MM.1S (cell line): ENCODE measurements at regions not wholly inside any gene's neighbourhood (a gene's known extent, or its start where the extent isn't known, plus 50 kb on each side); places are given as distances from the start of the nearest gene placed in this dataset.

Experiments
- DNase-seq: peaks from one replicate; pipeline ENCODE4 v3.0.0-alpha.2; 2015
- H2AFZ ChIP-seq: fragments of 300-600 bp; sonication (generic); 2 replicates; pipeline ENCODE4 v1.6.0; 2016; ENCODE audit warnings: antibody characterized with exemption, low read length
- H3F3A ChIP-seq: fragments of 300-600 bp; sonication (generic); 2 replicates; pipeline ENCODE4 v1.6.1; 2016; ENCODE audit warnings: mild to moderate bottlenecking, antibody characterized with exemption, low read length, moderate library complexity, mixed read lengths; ENCODE audit not compliant: insufficient read depth
- H3K27ac ChIP-seq: fragments of 300-600 bp; sonication (generic); 2 replicates; pipeline ENCODE4 v1.5.1; 2016; ENCODE audit warnings: mild to moderate bottlenecking, low read length
- H3K27me3 ChIP-seq: fragments of 300-600 bp; sonication (generic); replicated peaks from 2 replicates; pipeline ENCODE4 v1.6.0; 2016; ENCODE audit warnings: low read length; ENCODE audit not compliant: insufficient read depth
- H3K36me3 ChIP-seq: fragments of 300-600 bp; sonication (generic); replicated peaks from 2 replicates; pipeline ENCODE4 v1.6.1; 2016; ENCODE audit warnings: mild to moderate bottlenecking, low read length, mixed read lengths; ENCODE audit not compliant: insufficient read depth
- H3K4me1 ChIP-seq: fragments of 300-600 bp; sonication (generic); 2 replicates; pipeline ENCODE4 v1.6.1; 2016; ENCODE audit warnings: low read length, mixed read lengths
- H3K4me2 ChIP-seq: fragments of 300-600 bp; sonication (generic); 2 replicates; pipeline ENCODE4 v1.6.0; 2016; ENCODE audit warnings: low read depth, low read length
- H3K4me3 ChIP-seq: fragments of 300-600 bp; sonication (generic); 2 replicates; pipeline ENCODE4 v1.5.1; 2016; ENCODE audit warnings: low read length, mixed read lengths
- H3K79me2 ChIP-seq: fragments of 300-600 bp; sonication (generic); 2 replicates; pipeline ENCODE4 v1.6.1; 2016; ENCODE audit warnings: mixed run types, low read length, mixed read lengths
- H3K9ac ChIP-seq: fragments of 300-600 bp; sonication (generic); 2 replicates; pipeline ENCODE4 v1.6.1; 2016; ENCODE audit warnings: low read length, mixed read lengths
- H3K9me2 ChIP-seq: fragments of 300-600 bp; sonication (generic); replicated peaks from 2 replicates; pipeline ENCODE4 v1.6.1; 2016; ENCODE audit warnings: mild to moderate bottlenecking, low read length, mixed read lengths; ENCODE audit not compliant: insufficient read depth
- H3K9me3 ChIP-seq: fragments of 300-600 bp; sonication (generic); replicated peaks from 2 replicates; pipeline ENCODE4 v1.6.1; 2016; ENCODE audit warnings: mild to moderate bottlenecking, low read length, mixed read lengths; ENCODE audit not compliant: insufficient read depth
- H4K20me1 ChIP-seq: fragments of 300-600 bp; sonication (generic); 2 replicates; pipeline ENCODE4 v1.6.1; 2016; ENCODE audit warnings: mild to moderate bottlenecking, low read length, moderate library complexity, mixed read lengths; ENCODE audit not compliant: insufficient read depth
- EZH2 ChIP-seq: fragments of 300-600 bp; sonication (generic); optimal IDR thresholded peaks from 2 replicates; pipeline ENCODE3; 2017; ENCODE audit warnings: low read depth, mild to moderate bottlenecking, antibody characterized with exemption, low read length, mixed read lengths
- EZH2phosphoT487 ChIP-seq: fragments of 300-600 bp; sonication (generic); IDR thresholded peaks from 2 replicates; pipeline ENCODE4 v1.6.1; 2018; ENCODE audit warnings: antibody characterized with exemption, low read length
- TF ChIP-seq, protein P1 (sequence below): fragments of 300-600 bp; sonication (generic); IDR thresholded peaks from 2 replicates; pipeline ENCODE4 v1.5.1; 2016; ENCODE audit warnings: antibody characterized with exemption, low read length, mixed read lengths

DNA sequence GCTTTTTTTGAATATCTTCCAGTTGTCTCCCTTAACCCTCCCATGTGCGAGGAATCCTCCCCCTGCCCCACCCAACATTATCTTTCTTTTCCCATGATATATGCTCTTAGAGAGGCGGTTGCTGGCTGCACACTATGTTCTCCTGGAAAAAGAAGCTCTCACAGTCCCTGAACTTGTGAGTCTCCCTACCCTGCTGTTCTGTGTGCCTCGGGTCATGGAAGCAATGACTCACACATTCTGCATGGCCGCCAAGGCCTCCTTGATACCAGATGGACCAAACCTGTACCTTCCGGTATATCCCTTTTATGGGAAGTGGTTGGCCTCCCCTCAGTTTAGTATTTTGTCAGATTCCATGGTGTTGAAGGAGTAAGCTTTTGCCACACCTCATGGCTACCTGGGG, 705.4 kb downstream of the SLITRK6 start:
- no peak overlapping the region for H3K9ac ChIP-seq
- no peak overlapping the region for H3K4me2 ChIP-seq
- DNase-seq, result no peak
- H3K9me3 ChIP-seq, result no peaks in the 10 kb centered on the region
- H3K9me2 ChIP-seq, result no peaks in the 10 kb centered on the region
- no peaks in the 10 kb centered on the region for H4K20me1 ChIP-seq
- H3K27me3 ChIP-seq, result no peaks in the 10 kb centered on the region
- no peaks in the 10 kb centered on the region for H3F3A ChIP-seq
- no peak overlapping the region for H2AFZ ChIP-seq
- no peaks in the 10 kb centered on the region for H3K4me1 ChIP-seq
- no peak overlapping the region for H3K4me3 ChIP-seq
- TF ChIP-seq EZH2, result no peak
- no peak for TF ChIP-seq EZH2phosphoT487
- TF ChIP-seq, protein P1, sequence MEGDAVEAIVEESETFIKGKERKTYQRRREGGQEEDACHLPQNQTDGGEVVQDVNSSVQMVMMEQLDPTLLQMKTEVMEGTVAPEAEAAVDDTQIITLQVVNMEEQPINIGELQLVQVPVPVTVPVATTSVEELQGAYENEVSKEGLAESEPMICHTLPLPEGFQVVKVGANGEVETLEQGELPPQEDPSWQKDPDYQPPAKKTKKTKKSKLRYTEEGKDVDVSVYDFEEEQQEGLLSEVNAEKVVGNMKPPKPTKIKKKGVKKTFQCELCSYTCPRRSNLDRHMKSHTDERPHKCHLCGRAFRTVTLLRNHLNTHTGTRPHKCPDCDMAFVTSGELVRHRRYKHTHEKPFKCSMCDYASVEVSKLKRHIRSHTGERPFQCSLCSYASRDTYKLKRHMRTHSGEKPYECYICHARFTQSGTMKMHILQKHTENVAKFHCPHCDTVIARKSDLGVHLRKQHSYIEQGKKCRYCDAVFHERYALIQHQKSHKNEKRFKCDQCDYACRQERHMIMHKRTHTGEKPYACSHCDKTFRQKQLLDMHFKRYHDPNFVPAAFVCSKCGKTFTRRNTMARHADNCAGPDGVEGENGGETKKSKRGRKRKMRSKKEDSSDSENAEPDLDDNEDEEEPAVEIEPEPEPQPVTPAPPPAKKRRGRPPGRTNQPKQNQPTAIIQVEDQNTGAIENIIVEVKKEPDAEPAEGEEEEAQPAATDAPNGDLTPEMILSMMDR, result no peak
- H3K79me2 ChIP-seq, result no peaks in the 10 kb centered on the region
- no peaks in the 10 kb centered on the region for H3K36me3 ChIP-seq
- H3K27ac ChIP-seq, result no peak overlapping the region

GRCh38 chr13:85091631-85092234, 707.5 kb downstream of the SLITRK6 start:
- Histone ChIP-seq H2AFZ (no peak overlapping the region), H3K27me3 (no peaks in the 10 kb centered on the region), H3K4me3 (no peak overlapping the region), H3K9me2 (no peaks in the 10 kb centered on the region), H3K4me2 (no peak overlapping the region), H3K9me3 (no peaks in the 10 kb centered on the region), H4K20me1 (no peaks in the 10 kb centered on the region), H3K79me2 (no peaks in the 10 kb centered on the region), H3K9ac (no peak overlapping the region), H3K4me1 (no peaks in the 10 kb centered on the region), H3K36me3 (no peaks in the 10 kb centered on the region), H3K27ac (no peak overlapping the region), H3F3A (no peaks in the 10 kb centered on the region)
- DNase-seq, result no peak
- no peak for TF ChIP-seq EZH2
- TF ChIP-seq, protein P1, result no peak

DNA sequence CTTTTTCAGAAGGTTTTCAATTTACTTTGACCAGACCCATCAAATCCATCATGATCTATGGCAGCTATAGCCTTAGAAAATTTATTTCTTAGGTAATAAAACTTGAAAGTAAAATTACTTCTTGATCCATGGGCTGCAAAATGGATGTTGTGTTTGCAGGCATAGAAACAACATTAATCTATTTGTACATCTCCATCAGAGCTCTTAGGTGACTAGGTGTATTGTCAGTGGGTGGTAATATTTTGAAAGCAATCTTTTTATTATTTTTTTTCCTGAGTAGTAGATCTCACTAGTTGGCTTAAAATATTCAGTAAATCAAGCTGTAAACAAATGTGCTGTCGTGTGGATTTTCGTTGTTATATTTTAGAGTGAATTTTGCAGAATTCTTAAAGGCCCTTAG, 710.0 kb downstream of the SLITRK6 start:
- H3K36me3 ChIP-seq, result no peaks in the 10 kb centered on the region
- H3K27ac ChIP-seq, result no peak overlapping the region
- no peaks in the 10 kb centered on the region for H3K27me3 ChIP-seq
- H3K79me2 ChIP-seq, result no peaks in the 10 kb centered on the region
- H3K9me2 ChIP-seq, result no peaks in the 10 kb centered on the region
- H3K4me1 ChIP-seq, result no peaks in the 10 kb centered on the region
- H3K9ac ChIP-seq, result no peak overlapping the region
- no peak for TF ChIP-seq EZH2phosphoT487
- TF ChIP-seq, protein P1, result no peak
- no peak for TF ChIP-seq EZH2
- H3K4me3 ChIP-seq, result no peak overlapping the region
- no peaks in the 10 kb centered on the region for H3F3A ChIP-seq
- H3K9me3 ChIP-seq, result no peaks in the 10 kb centered on the region
- no peak overlapping the region for H2AFZ ChIP-seq
- no peak overlapping the region for H3K4me2 ChIP-seq
- no peaks in the 10 kb centered on the region for H4K20me1 ChIP-seq
- no peak for DNase-seq
